ENCODE measurements at regions not wholly inside any gene's neighbourhood (a gene's known extent, or its start where the extent isn't known, plus 50 kb on each side); places are given as distances from the start of the nearest gene placed in this dataset.

GRCh38 chr2:176388861-176389260 lies 119.6 kb downstream of the MTX2 start:
- no peak for DNase-seq

- DNase-seq = no peak
These were observed 121.3 kb downstream of the MTX2 start for GRCh38 chr2:176390276-176391147.

- no peak for DNase-seq
These were observed 121.8 kb downstream of the MTX2 start for GRCh38 chr2:176391148-176391419.

GRCh38 chr2:176392249-176392648 lies 123.0 kb downstream of the MTX2 start:
- DNase-seq = no peak

- no peak for DNase-seq
These were observed 123.6 kb downstream of the MTX2 start for GRCh38 chr2:176392744-176393414.

GRCh38 chr2:176395273-176395854 lies 126.1 kb downstream of the MTX2 start:
- no peak for DNase-seq

- no peak for DNase-seq
These were observed 129.2 kb downstream of the MTX2 start for GRCh38 chr2:176398243-176399073.

GRCh38 chr2:176399074-176399598 lies 129.9 kb downstream of the MTX2 start:
- no peak for DNase-seq

- DNase-seq = no peak
These were observed 136.2 kb downstream of the MTX2 start for GRCh38 chr2:176405477-176405876.

GRCh38 chr2:176407706-176408105 lies 138.5 kb downstream of the MTX2 start:
- DNase-seq = no peak

GRCh38 chr2:176409671-176410070 lies 140.4 kb downstream of the MTX2 start:
- no peak for DNase-seq

- no peak for DNase-seq
These were observed 142.9 kb downstream of the MTX2 start for GRCh38 chr2:176412136-176412535.

GRCh38 chr2:176413786-176414185 lies 144.5 kb downstream of the MTX2 start:
- no peak for DNase-seq

GRCh38 chr2:176414641-176415040 lies 145.4 kb downstream of the MTX2 start:
- DNase-seq = no peak

GRCh38 chr2:176415174-176415895 lies 146.1 kb downstream of the MTX2 start:
- no peak for DNase-seq

- no peak for DNase-seq
These were observed 146.8 kb downstream of the MTX2 start for GRCh38 chr2:176415937-176416499.

- no peak for DNase-seq
These were observed 149.5 kb downstream of the MTX2 start for GRCh38 chr2:176418768-176419167.

GRCh38 chr2:176419591-176420071 lies 150.4 kb downstream of the MTX2 start:
- DNase-seq = no peak

GRCh38 chr2:176421297-176422050 lies 152.2 kb downstream of the MTX2 start:
- DNase-seq = no peak

GRCh38 chr2:176423819-176424218 lies 154.6 kb downstream of the MTX2 start:
- DNase-seq = no peak

- no peak for DNase-seq
These were observed 155.5 kb downstream of the MTX2 start for GRCh38 chr2:176424746-176425145.
